KMS-11 (cell line): ENCODE measurements at regions not wholly inside any gene's neighbourhood (a gene's known extent, or its start where the extent isn't known, plus 50 kb on each side); places are given as distances from the start of the nearest gene placed in this dataset.

Experiments used
- H2AFZ ChIP-seq: fragments of 200-600 bp; sonication (generic); 2 replicates; pipeline ENCODE4 v1.6.1; 2016; ENCODE audit warnings: antibody characterized with exemption, mixed run types, low read depth
- H3K27ac ChIP-seq: fragments of 200-600 bp; sonication (generic); 2 replicates; pipeline ENCODE4 v1.6.1; 2016; ENCODE audit warnings: mild to moderate bottlenecking, mixed run types
- H3K27me3 ChIP-seq: fragments of 200-600 bp; sonication (generic); 2 replicates; pipeline ENCODE4 v1.6.1; 2017; ENCODE audit warnings: mild to moderate bottlenecking, low read depth, mixed run types, moderate library complexity; ENCODE audit not compliant: insufficient read depth
- H3K36me3 ChIP-seq: fragments of 200-600 bp; sonication (generic); 2 replicates; pipeline ENCODE4 v1.6.1; 2017; ENCODE audit warnings: mild to moderate bottlenecking, mixed run types; ENCODE audit not compliant: insufficient read depth
- H3K4me1 ChIP-seq: fragments of 200-600 bp; sonication (generic); 2 replicates; pipeline ENCODE4 v1.6.1; 2016; ENCODE audit warnings: mild to moderate bottlenecking, low read depth, mixed run types; ENCODE audit not compliant: poor library complexity, severe bottlenecking
- H3K4me2 ChIP-seq: fragments of 200-600 bp; sonication (generic); 2 replicates; pipeline ENCODE4 v1.7.0; 2016; ENCODE audit warnings: mild to moderate bottlenecking, mixed run types
- H3K4me3 ChIP-seq: fragments of 200-600 bp; sonication (generic); IDR thresholded peaks from 2 replicates; pipeline ENCODE4 v1.6.1; 2017; ENCODE audit warnings: low read depth, low read length, mixed read lengths; ENCODE audit not compliant: insufficient read depth
- H3K79me2 ChIP-seq: fragments of 200-600 bp; sonication (generic); 2 replicates; pipeline ENCODE4 v1.6.1; 2016; ENCODE audit warnings: low read depth, mixed run types; ENCODE audit not compliant: insufficient read depth
- H3K9ac ChIP-seq: fragments of 200-600 bp; sonication (generic); 2 replicates; pipeline ENCODE4 v1.6.1; 2016; ENCODE audit warnings: mild to moderate bottlenecking, mixed run types
- H4K20me1 ChIP-seq: fragments of 200-600 bp; sonication (generic); 2 replicates; pipeline ENCODE4 v1.6.1; 2016; ENCODE audit warnings: mild to moderate bottlenecking, mixed run types; ENCODE audit not compliant: insufficient read depth
- CTCF ChIP-seq: fragments of 200-600 bp; sonication (generic); conservative IDR thresholded peaks from 2 replicates; pipeline ENCODE4 v1.6.1; 2017; ENCODE audit warnings: low read depth, mild to moderate bottlenecking, antibody characterized with exemption, low read length, moderate library complexity, mixed read lengths

DNA sequence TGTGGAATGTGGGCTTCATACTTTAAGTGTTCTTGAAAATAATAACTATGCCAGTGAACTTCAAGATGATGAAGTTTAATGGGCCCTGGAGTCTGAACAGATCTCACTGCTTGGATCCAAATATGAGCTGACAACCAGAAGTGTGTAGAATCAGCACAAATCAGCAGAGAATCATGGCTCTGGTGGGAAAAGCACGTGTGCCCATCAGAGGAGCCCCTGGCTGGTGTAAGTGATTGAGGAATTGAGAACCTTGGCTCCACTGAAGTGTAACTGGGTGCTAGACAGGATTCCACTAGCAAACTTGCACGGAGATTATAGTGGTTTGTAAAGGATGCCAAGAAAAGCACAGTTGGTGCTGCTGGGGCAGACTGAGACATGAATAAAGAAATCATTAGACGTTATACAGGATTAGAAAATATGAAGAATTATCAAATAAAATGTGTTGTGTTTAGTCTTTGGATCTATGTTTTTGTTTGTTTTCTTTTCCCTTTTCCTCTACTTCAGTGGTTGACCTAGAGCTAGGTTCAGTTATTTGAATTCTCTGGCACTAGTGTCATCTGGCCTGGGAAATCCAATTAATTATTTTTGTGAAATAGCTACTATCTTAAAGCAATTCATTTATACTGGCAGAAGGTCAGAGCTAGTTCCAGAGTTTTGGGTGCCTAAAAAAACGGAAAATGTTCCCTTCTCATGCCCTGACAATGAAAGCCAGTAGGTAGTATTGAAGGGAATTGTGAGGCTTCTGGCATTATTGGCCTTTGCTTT is 175.7 kb upstream of the MEOX2 start:
- Histone ChIP-seq H3K27ac (no peak overlapping the region), H3K27me3 (no peaks in the 10 kb centered on the region), H3K4me2 (no peak overlapping the region), H3K4me1 (no peaks in the 10 kb centered on the region), H4K20me1 (no peaks in the 10 kb centered on the region), H3K4me3 (no peak overlapping the region), H3K9ac (no peak overlapping the region), H2AFZ (no peak overlapping the region), H3K36me3 (no peaks in the 10 kb centered on the region), H3K79me2 (no peaks in the 10 kb centered on the region)
- no peak for TF ChIP-seq CTCF

DNA sequence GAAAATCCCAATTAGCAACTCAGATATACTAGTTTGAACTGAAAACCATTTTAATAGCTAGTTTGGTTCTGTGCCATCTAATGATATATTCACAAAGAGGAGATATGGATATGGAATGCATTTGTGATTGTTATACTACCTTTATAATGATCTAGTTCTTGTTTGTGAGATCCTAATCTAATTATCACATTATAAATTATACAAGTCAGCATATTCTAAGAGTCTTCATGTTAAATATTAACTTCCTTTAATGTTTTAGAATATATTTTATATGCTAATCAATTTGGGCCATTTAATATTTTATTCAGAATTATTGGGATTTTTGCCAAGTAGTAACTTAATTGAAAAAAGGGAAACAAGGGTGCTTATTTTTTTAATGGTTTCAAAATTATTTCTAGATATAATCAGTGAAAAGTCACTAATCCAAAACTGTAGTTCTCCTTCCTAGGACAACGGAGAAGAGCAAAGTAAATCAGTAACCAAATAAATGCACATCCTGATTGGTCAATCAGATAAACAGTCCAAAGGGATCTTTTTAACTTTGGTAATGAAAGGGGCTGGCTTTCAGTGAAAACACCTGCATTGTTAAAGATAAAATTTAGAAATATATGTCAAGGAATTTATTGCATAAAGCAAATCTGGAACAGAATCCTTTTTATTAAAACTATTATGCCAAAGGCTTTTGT is 173.9 kb upstream of the MEOX2 start:
- Histone ChIP-seq H4K20me1 (no peaks in the 10 kb centered on the region), H3K9ac (no peak overlapping the region), H3K27ac (no peak overlapping the region), H2AFZ (no peak overlapping the region), H3K79me2 (no peaks in the 10 kb centered on the region), H3K36me3 (no peaks in the 10 kb centered on the region), H3K4me1 (no peaks in the 10 kb centered on the region), H3K27me3 (no peaks in the 10 kb centered on the region), H3K4me3 (no peak overlapping the region), H3K4me2 (no peak overlapping the region)
- no peak for TF ChIP-seq CTCF

- Histone ChIP-seq H3K4me3 (no peak overlapping the region), H3K27me3 (no peaks in the 10 kb centered on the region), H3K36me3 (no peaks in the 10 kb centered on the region), H3K79me2 (no peaks in the 10 kb centered on the region), H3K9ac (no peak overlapping the region), H3K4me2 (no peak overlapping the region), H3K4me1 (no peaks in the 10 kb centered on the region), H4K20me1 (no peaks in the 10 kb centered on the region), H3K27ac (no peak overlapping the region), H2AFZ (no peak overlapping the region)
- no peak for TF ChIP-seq CTCF
Observed at GRCh38 chr7:15857026-15857425, 170.5 kb upstream of the MEOX2 start.

DNA sequence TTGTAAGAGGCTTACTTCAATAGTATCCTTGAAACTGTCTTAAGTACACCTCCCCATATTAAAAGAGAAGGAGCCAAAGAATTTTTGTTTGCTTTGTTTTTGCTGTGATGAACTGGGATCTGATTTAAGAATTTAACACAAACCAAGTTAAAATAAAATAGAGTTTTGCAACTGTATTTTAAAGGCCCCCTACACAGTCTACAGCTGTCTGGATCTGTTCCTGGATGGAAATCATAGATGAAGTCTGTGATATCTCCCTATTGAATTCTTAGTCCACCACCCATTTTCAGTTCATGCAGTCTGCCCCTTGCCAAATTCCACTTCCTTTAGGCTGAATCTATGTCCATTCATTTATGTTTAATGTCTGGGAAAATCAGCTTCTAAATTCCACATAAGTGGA is 169.8 kb upstream of the MEOX2 start:
- Histone ChIP-seq H4K20me1 (no peaks in the 10 kb centered on the region), H3K9ac (no peak overlapping the region), H3K27me3 (no peaks in the 10 kb centered on the region), H3K36me3 (no peaks in the 10 kb centered on the region), H3K4me1 (no peaks in the 10 kb centered on the region), H3K79me2 (no peaks in the 10 kb centered on the region), H3K4me2 (no peak overlapping the region), H2AFZ (no peak overlapping the region), H3K4me3 (no peak overlapping the region), H3K27ac (no peak overlapping the region)
- TF ChIP-seq CTCF: no peak
